SK-N-SH (cell line): ENCODE measurements at regions not wholly inside any gene's neighbourhood (a gene's known extent, or its start where the extent isn't known, plus 50 kb on each side); places are given as distances from the start of the nearest gene placed in this dataset.

Source experiments
- CTCF ChIA-PET: fragments of 300-600, 350-600 bp; formaldehyde crosslinking; extraction: SDS; loops from one replicate; lab custom pipeline; 2021; lab: Yijun Ruan, JAX
- POLR2A ChIA-PET: fragments of 350-600 bp; sonication (Branson Sonifier 250); formaldehyde crosslinking; extraction: SDS; loops from one replicate; lab custom pipeline; 2020; ENCODE audit warnings: antibody characterized with exemption, inconsistent platforms; lab: Yijun Ruan, JAX
- DNase-seq: peaks from one replicate; pipeline ENCODE4 v3.0.0; 2012
- H2AFZ ChIP-seq: fragments of 200-600 bp; sonication (generic); 2 replicates; pipeline ENCODE4 v1.8.1; 2016; ENCODE audit warnings: antibody characterized with exemption, mild to moderate bottlenecking, low read depth
- H3F3A ChIP-seq: fragments of 200-600 bp; sonication (generic); replicated peaks from 2 replicates; pipeline ENCODE3; 2016; ENCODE audit warnings: antibody characterized with exemption, mild to moderate bottlenecking; ENCODE audit not compliant: insufficient read depth
- H3K27ac ChIP-seq, 2 experiments: fragments of 200-500 bp in 1 of 2; fragments of 200-600 bp in 1 of 2; sonication (Bioruptor generic) in 1 of 2; sonication (generic), shearing (Covaris generic) in 1 of 2; 2 replicates each; pipeline versions ENCODE4 v1.5.1 to v1.6.1; 2014 to 2016; ENCODE audit warnings: low read depth in 2 of 2, inconsistent platforms in 1 of 2, low read length in 1 of 2, mild to moderate bottlenecking in 1 of 2, mixed read lengths in 1 of 2
- H3K27me3 ChIP-seq: fragments of 200-600 bp; sonication (generic), shearing (Covaris generic); 2 replicates; pipeline ENCODE4 v1.6.1; 2016; ENCODE audit warnings: mixed run types; ENCODE audit not compliant: insufficient read depth
- H3K36me3 ChIP-seq, 2 experiments: fragments of 200-500 bp in 1 of 2; fragments of 200-600 bp in 1 of 2; sonication (Bioruptor generic) in 1 of 2; sonication (generic) in 1 of 2; replicated peaks in 1 of 2; 2 replicates each; pipeline versions ENCODE3 to v1.5.1; 2014 to 2016; ENCODE audit warnings: low read length in 1 of 2, mild to moderate bottlenecking in 1 of 2; ENCODE audit not compliant: insufficient read depth in 2 of 2, control insufficient read depth in 1 of 2
- H3K4me1 ChIP-seq, 2 experiments: fragments of 200-500 bp in 1 of 2; fragments of 200-600 bp in 1 of 2; sonication (Bioruptor generic) in 1 of 2; sonication (generic), shearing (Covaris generic) in 1 of 2; 2 replicates each; pipeline versions ENCODE4 v1.5.1 to v1.6.1; 2014 to 2016; ENCODE audit warnings: low read depth in 1 of 2, low read length in 1 of 2, mixed run types in 1 of 2; ENCODE audit not compliant: insufficient read depth in 2 of 2, control insufficient read depth in 1 of 2
- H3K4me2 ChIP-seq: fragments of 200-600 bp; sonication (generic), shearing (Covaris generic); 2 replicates; pipeline ENCODE4 v1.6.1; 2017; ENCODE audit warnings: mixed run types
- H3K4me3 ChIP-seq, 2 experiments: fragments of 200-500 bp in 1 of 2; fragments of 200-600 bp in 1 of 2; sonication (Bioruptor generic) in 1 of 2; sonication (generic), shearing (Covaris generic) in 1 of 2; 2 replicates each; pipeline versions ENCODE4 v1.5.1 to v1.8.1; 2014 to 2016; ENCODE audit warnings: low read depth in 2 of 2, inconsistent platforms in 1 of 2, low read length in 1 of 2, mild to moderate bottlenecking in 1 of 2, mixed read lengths in 1 of 2, moderate library complexity in 1 of 2
- H3K79me2 ChIP-seq: fragments of 200-600 bp; sonication (generic); 2 replicates; pipeline ENCODE4 v1.8.1; 2017; ENCODE audit warnings: mild to moderate bottlenecking; ENCODE audit not compliant: insufficient read depth
- H3K9ac ChIP-seq: fragments of 200-600 bp; sonication (generic); 2 replicates; pipeline ENCODE4 v1.6.1; 2017; ENCODE audit warnings: mixed run types
- H3K9me2 ChIP-seq: fragments of 200-600 bp; sonication (generic); 2 replicates; pipeline ENCODE4 v1.6.1; 2017; ENCODE audit warnings: mixed run types
- H3K9me3 ChIP-seq: fragments of 200-600 bp; sonication (generic); 2 replicates; pipeline ENCODE4 v1.6.1; 2017; ENCODE audit warnings: mixed run types, mild to moderate bottlenecking, moderate library complexity
- H4K20me1 ChIP-seq: fragments of 200-600 bp; sonication (generic); 2 replicates; pipeline ENCODE4 v1.6.1; 2017; ENCODE audit warnings: mild to moderate bottlenecking, mixed run types; ENCODE audit not compliant: insufficient read depth
- CHD2 ChIP-seq: fragments of 150-350 bp; IDR thresholded peaks from 2 replicates; pipeline ENCODE4 v1.6.1; 2018; ENCODE audit warnings: low read length; ENCODE audit not compliant: partially characterized antibody
- EZH2phosphoT487 ChIP-seq: fragments of 200-600 bp; sonication (generic); IDR thresholded peaks from 2 replicates; pipeline ENCODE4 v1.6.1; 2017; ENCODE audit warnings: low read depth, mixed run types, mild to moderate bottlenecking, antibody characterized with exemption, moderate library complexity, borderline replicate concordance
- FOXM1 ChIP-seq: IDR thresholded peaks from 2 replicates; pipeline ENCODE4 v1.4.0; 2012; ENCODE audit warnings: low read depth, mild to moderate bottlenecking
- MXI1 ChIP-seq: IDR thresholded peaks from 2 replicates; pipeline ENCODE4 v1.6.1; 2012; ENCODE audit warnings: mild to moderate bottlenecking, low read depth, low read length, improper control_type of control experiment
- NRF1 ChIP-seq: IDR thresholded peaks from 2 replicates; pipeline ENCODE4 v1.6.1; 2012; ENCODE audit warnings: low read depth, mild to moderate bottlenecking, low read length
- RXRA ChIP-seq: IDR thresholded peaks from 2 replicates; pipeline ENCODE4 v1.4.0; 2012; ENCODE audit warnings: low read depth, mild to moderate bottlenecking, borderline replicate concordance
- SIN3A ChIP-seq: IDR thresholded peaks from 2 replicates; pipeline ENCODE4 v1.6.1; 2012; ENCODE audit warnings: low read depth, mild to moderate bottlenecking, low read length, moderate library complexity, borderline replicate concordance
- TAF1 ChIP-seq: IDR thresholded peaks from 2 replicates; pipeline ENCODE4 v1.6.1; 2012; ENCODE audit warnings: low read depth, mild to moderate bottlenecking, low read length, moderate library complexity, borderline replicate concordance
- USF1 ChIP-seq: IDR thresholded peaks from 2 replicates; pipeline ENCODE4 v1.4.0; 2012; ENCODE audit warnings: low read depth, borderline replicate concordance
- WGBS: methylation state at CpG from one replicate; pipeline ENCODE4 v1.1.6; 2017; ENCODE audit warnings: low lambda C conversion rate; 5-methylcytosine and 5-hydroxymethylcytosine counted together
- TF ChIP-seq, protein P1 (sequence below): IDR thresholded peaks from 2 replicates; pipeline ENCODE4 v1.4.0; 2012; ENCODE audit warnings: low read depth
- TF ChIP-seq, protein P2 (sequence below): IDR thresholded peaks from 2 replicates; pipeline ENCODE4 v1.4.0; 2012; ENCODE audit warnings: low read depth, borderline replicate concordance

DNA sequence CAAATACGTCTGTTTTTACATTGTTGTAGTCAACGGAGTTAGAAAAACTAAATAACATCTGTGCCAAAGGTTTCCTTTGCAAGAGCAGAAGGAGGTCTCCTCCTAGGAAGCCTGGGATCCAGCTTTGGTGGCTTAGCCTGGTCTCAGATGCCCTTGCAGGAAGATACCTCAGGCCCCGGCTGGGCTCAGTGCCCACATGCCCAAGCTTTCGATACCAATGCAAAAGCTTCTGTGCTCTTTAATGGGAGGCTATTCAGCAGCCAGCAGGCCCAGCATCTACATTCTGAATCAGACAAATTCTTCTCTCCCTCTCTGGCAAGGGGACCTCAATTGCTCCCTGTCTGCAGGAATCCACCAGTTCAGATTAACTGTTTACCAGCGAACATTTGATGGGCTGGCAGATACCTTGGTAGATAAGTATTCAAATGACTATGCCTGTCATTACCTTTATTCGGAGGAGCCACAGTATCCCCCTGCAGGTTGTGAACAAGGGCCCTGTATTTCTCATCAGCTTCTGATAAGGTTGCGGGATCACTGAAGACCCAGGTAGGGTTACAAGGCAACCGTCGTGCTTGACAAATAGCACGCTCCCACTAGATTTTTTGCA lies 180.1 kb upstream of the KBTBD8 start:
- no peak overlapping the region for H3K9ac ChIP-seq
- H3K36me3 ChIP-seq: no peaks in the 10 kb centered on the region
- no peaks in the 10 kb centered on the region for H3F3A ChIP-seq
- no peak overlapping the region for H3K27ac ChIP-seq
- H3K4me1 ChIP-seq: no peaks in the 10 kb centered on the region
- WGBS: 60% methylated on average over 8 of the region's 10 CpGs
- no peaks in the 10 kb centered on the region for H3K79me2 ChIP-seq
- H3K9me3 ChIP-seq: no peaks in the 10 kb centered on the region
- H3K4me2 ChIP-seq: no peak overlapping the region
- no peak for TF ChIP-seq EZH2phosphoT487
- TF ChIP-seq CHD2: no peak
- TF ChIP-seq TAF1: no peak
- TF ChIP-seq NRF1: no peak
- no peak for TF ChIP-seq MXI1
- TF ChIP-seq SIN3A: no peak
- no peak for TF ChIP-seq RXRA
- TF ChIP-seq USF1: no peak
- H3K27me3 ChIP-seq: no peaks in the 10 kb centered on the region; the same call in 1 of the 2 replicates
- no peak overlapping the region for H2AFZ ChIP-seq
- POLR2A ChIA-PET: no interaction called here
- no peak for DNase-seq
- H3K4me3 ChIP-seq: no peak overlapping the region
- CTCF ChIA-PET: interaction anchor here (1.0 to 6.4 kb wide), 9 partner anchors 8 to 567 kb away, joined by 3 to 67 read pairs (median 4); no protein-coding TSS in a partner anchor
- H4K20me1 ChIP-seq: no peaks in the 10 kb centered on the region
- H3K9me2 ChIP-seq: no peaks in the 10 kb centered on the region

DNA sequence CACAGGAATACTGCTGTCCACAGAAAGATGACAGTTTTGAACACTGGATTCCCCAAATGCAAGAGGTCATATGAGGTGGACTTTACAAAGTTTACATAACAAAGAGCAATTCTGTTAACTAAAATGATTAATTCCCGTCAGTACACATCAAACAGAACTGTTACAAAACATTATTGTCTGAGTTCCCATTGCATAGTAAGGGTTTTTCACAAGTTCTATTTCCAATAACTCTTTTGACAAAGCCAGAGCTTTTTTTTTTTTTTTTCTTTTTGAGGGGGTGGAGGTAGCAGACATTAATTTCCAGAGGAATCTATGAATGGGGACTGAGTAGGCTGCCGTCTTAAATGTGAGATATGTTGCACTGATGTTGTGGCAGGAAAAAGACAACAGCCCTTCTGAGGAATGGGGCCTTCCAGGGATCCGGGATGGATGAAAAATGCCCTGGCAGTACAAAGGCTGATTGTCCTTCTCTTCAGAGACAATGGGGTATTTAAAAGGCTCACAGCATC lies 178.1 kb upstream of the KBTBD8 start:
- no peaks in the 10 kb centered on the region for H4K20me1 ChIP-seq
- H3K27me3 ChIP-seq: no peaks in the 10 kb centered on the region; the same call in 1 of the 2 replicates
- ChIA-PET CTCF (interaction anchor here (0.7 to 6.4 kb wide), 5 partner anchors 10 to 565 kb away, joined by 3 to 67 read pairs (median 27); no protein-coding TSS in a partner anchor), POLR2A (no interaction called here)
- TF ChIP-seq FOXM1 (no peak), MXI1 (no peak), EZH2phosphoT487 (no peak)
- TF ChIP-seq, protein P1, sequence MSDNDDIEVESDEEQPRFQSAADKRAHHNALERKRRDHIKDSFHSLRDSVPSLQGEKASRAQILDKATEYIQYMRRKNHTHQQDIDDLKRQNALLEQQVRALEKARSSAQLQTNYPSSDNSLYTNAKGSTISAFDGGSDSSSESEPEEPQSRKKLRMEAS: no peak
- TF ChIP-seq, protein P2, sequence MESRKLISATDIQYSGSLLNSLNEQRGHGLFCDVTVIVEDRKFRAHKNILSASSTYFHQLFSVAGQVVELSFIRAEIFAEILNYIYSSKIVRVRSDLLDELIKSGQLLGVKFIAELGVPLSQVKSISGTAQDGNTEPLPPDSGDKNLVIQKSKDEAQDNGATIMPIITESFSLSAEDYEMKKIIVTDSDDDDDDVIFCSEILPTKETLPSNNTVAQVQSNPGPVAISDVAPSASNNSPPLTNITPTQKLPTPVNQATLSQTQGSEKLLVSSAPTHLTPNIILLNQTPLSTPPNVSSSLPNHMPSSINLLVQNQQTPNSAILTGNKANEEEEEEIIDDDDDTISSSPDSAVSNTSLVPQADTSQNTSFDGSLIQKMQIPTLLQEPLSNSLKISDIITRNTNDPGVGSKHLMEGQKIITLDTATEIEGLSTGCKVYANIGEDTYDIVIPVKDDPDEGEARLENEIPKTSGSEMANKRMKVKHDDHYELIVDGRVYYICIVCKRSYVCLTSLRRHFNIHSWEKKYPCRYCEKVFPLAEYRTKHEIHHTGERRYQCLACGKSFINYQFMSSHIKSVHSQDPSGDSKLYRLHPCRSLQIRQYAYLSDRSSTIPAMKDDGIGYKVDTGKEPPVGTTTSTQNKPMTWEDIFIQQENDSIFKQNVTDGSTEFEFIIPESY: no peak
- no peak for DNase-seq
- H3K4me2 ChIP-seq: no peak overlapping the region
- no peaks in the 10 kb centered on the region for H3K4me1 ChIP-seq
- no peaks in the 10 kb centered on the region for H3K79me2 ChIP-seq
- 44% methylated on average over 3 of the region's 3 CpGs for WGBS
- no peaks in the 10 kb centered on the region for H3K36me3 ChIP-seq
- H2AFZ ChIP-seq: no peak overlapping the region
- H3K9me2 ChIP-seq: no peaks in the 10 kb centered on the region
- no peak overlapping the region for H3K9ac ChIP-seq
- no peaks in the 10 kb centered on the region for H3F3A ChIP-seq
- no peaks in the 10 kb centered on the region for H3K9me3 ChIP-seq
- H3K4me3 ChIP-seq: no peak overlapping the region
- H3K27ac ChIP-seq: no peak overlapping the region
